Breast epithelium (tissue), 3 donors: ENCODE measurements at regions not wholly inside any gene's neighbourhood (a gene's known extent, or its start where the extent isn't known, plus 50 kb on each side); places are given as distances from the start of the nearest gene placed in this dataset.

Source experiments
- CTCF ChIP-seq, 3 donors: fragments of 450-650 bp; IDR thresholded peaks; one replicate each; pipeline ENCODE4 v1.5.1; 2016 to 2017; ENCODE audit warnings: antibody characterized with exemption in 3 of 3, mild to moderate bottlenecking in 3 of 3, moderate library complexity in 3 of 3
- POLR2A ChIP-seq: fragments of 450-650 bp; IDR thresholded peaks from one replicate; pipeline ENCODE4 v1.6.1; 2016; ENCODE audit warnings: antibody characterized with exemption, mild to moderate bottlenecking, moderate library complexity
- POLR2AphosphoS5 ChIP-seq, 3 donors: sonication (generic); formaldehyde crosslinking; IDR thresholded peaks; one replicate each; pipeline ENCODE4 v1.6.1; 2017; ENCODE audit warnings: antibody characterized with exemption in 3 of 3

DNA sequence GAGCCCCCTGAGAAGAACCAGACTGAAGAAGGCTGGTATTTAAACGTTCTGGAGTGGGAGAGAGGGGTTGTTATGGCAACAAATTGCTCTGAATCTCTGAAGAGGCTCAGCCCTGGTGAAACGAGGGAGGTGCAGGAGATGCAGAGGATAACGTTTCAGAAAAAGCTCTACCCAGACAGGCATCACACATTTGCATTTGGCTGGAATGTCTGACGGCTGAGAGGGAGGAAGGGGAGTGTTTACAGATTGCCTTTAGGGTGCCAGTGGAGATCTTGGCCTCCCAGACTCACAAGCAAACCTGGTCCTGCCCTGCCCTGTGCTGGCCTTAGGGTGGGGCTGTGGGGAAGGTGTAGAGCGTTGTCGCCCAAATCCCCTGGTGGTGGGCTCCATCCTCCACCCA is 169.0 kb upstream of the AJAP1 start:
- TF ChIP-seq POLR2A: no peak
- TF ChIP-seq POLR2AphosphoS5 (IDR thresholded peaks at IDR 0.05): no peak
- no peak for TF ChIP-seq CTCF (IDR thresholded peaks at IDR 0.05)
